Epithelial cell of proximal tubule (primary cell): ENCODE measurements at regions not wholly inside any gene's neighbourhood (a gene's known extent, or its start where the extent isn't known, plus 50 kb on each side); places are given as distances from the start of the nearest gene placed in this dataset.
"Not testable (repeated sequence)": the region's sequence is repeated elsewhere in the genome, so short reads cannot be mapped to it uniquely, and the experiment has no call there.

Experiments used
- DNase-seq: peaks from one replicate; pipeline ENCODE4 v3.0.0-alpha.2; 2011; ENCODE audit warnings: low read depth
- H3K4me3 ChIP-seq: 2 replicates; pipeline ENCODE4 v1.5.1; 2011; ENCODE audit warnings: low read depth, mild to moderate bottlenecking, low read length
- CTCF ChIP-seq: conservative IDR thresholded peaks from 2 replicates; pipeline ENCODE4 v1.5.1; 2012; ENCODE audit warnings: low read depth, mild to moderate bottlenecking, low read length

- no peak for DNase-seq
- no peak overlapping the region for H3K4me3 ChIP-seq
- no peak for TF ChIP-seq CTCF
These were observed 291.7 kb upstream of the SATB1 start for GRCh38 chr3:18716821-18717220.

- TF ChIP-seq CTCF: no peak
- no peak overlapping the region for H3K4me3 ChIP-seq
- DNase-seq: no peak
These were observed 291.0 kb upstream of the SATB1 start for GRCh38 chr3:18716101-18716500.

- TF ChIP-seq CTCF: no peak
- H3K4me3 ChIP-seq: no peak overlapping the region
- no peak for DNase-seq
These were observed 290.1 kb upstream of the SATB1 start for GRCh38 chr3:18715208-18715607.

GRCh38 chr3:18713577-18713951, 288.4 kb upstream of the SATB1 start:
- no peak for TF ChIP-seq CTCF
- no peak overlapping the region for H3K4me3 ChIP-seq
- no peak for DNase-seq

- no peak for TF ChIP-seq CTCF
- no peak overlapping the region for H3K4me3 ChIP-seq
- DNase-seq: no peak
These were observed 287.8 kb upstream of the SATB1 start for GRCh38 chr3:18712713-18713576.

GRCh38 chr3:18704326-18704725, 279.2 kb upstream of the SATB1 start:
- no peak for TF ChIP-seq CTCF
- no peak overlapping the region for H3K4me3 ChIP-seq
- no peak for DNase-seq

GRCh38 chr3:18703798-18704197, 278.7 kb upstream of the SATB1 start:
- no peak overlapping the region for H3K4me3 ChIP-seq
- DNase-seq: no peak
- no peak for TF ChIP-seq CTCF

- DNase-seq, H3K4me3 ChIP-seq: not testable (repeated sequence)
These were observed 268.6 kb upstream of the SATB1 start for GRCh38 chr3:18693588-18694329.
